ENCODE measurements at regions not wholly inside any gene's neighbourhood (a gene's known extent, or its start where the extent isn't known, plus 50 kb on each side); places are given as distances from the start of the nearest gene placed in this dataset.

DNA sequence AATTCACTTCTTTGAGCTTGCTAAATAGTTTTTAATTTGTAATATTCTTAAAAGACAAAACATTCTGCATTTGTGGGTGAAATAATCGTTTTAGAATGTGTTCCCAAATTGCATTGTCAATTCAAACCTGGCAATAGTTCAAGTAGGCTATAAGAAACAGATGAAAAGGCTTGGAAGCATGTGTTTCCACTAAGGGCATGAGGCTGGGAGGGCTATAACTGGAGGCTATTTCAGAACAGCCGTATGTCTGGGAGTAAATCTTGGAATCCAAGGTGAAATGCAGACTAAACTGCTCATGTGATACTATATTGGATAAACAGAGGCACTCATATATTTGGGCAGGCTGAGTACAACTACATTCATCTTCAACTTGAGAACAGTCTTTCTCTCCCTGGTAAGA lies 117.4 kb upstream of the GRPR start:
- TF ChIP-seq POLR2AphosphoS5 (IDR thresholded peaks at IDR 0.05; ENCODE audit: insufficient read depth in 1 of 2, low read depth in 1 of 2) = no peak
- TF ChIP-seq, protein P1, sequence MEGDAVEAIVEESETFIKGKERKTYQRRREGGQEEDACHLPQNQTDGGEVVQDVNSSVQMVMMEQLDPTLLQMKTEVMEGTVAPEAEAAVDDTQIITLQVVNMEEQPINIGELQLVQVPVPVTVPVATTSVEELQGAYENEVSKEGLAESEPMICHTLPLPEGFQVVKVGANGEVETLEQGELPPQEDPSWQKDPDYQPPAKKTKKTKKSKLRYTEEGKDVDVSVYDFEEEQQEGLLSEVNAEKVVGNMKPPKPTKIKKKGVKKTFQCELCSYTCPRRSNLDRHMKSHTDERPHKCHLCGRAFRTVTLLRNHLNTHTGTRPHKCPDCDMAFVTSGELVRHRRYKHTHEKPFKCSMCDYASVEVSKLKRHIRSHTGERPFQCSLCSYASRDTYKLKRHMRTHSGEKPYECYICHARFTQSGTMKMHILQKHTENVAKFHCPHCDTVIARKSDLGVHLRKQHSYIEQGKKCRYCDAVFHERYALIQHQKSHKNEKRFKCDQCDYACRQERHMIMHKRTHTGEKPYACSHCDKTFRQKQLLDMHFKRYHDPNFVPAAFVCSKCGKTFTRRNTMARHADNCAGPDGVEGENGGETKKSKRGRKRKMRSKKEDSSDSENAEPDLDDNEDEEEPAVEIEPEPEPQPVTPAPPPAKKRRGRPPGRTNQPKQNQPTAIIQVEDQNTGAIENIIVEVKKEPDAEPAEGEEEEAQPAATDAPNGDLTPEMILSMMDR (IDR thresholded peaks at IDR 0.05) = no peak
- no peak for TF ChIP-seq POLR2A (IDR thresholded peaks at IDR 0.05)
- Histone ChIP-seq H3K4me1 (no peaks in the 10 kb centered on the region), H3K27ac (no peak overlapping the region), H3K27me3 (no peaks in the 10 kb centered on the region), H3K4me3 (no peak overlapping the region), H3K36me3 (no peaks in the 10 kb centered on the region), H3K9me3 (no peaks in the 10 kb centered on the region)
- no peak for DNase-seq (ENCODE audit: extremely low spot score in 2 of 2)
- intact Hi-C loops (cut with DNase I) = loop anchor here (10.0 kb wide), 1 partner anchor 1531 kb away; no protein-coding TSS in a partner anchor

DNA sequence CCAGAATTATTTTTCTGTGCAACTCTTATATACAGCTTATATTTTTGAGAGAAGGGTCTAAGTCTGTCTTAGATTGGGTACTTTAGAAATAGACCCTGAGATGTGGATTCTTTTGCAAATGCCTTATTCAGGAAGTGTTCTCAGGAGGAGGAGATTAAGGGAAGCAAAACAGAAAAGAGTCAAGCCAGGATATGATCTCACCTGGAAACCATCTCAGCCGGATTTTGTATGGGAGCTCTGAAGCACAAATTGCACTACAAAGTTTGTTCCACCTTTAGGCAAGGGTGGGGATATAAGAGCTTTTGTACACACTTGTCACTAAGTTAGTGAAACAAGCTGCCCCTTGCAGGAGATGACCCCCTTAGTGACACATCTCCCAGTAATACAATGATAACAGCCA lies 121.2 kb upstream of the GRPR start:
- H3K4me3 ChIP-seq = no peak overlapping the region
- H3K27ac ChIP-seq = no peak overlapping the region
- TF ChIP-seq POLR2AphosphoS5 (IDR thresholded peaks at IDR 0.05; ENCODE audit: insufficient read depth in 1 of 2, low read depth in 1 of 2) = no peak
- no peaks in the 10 kb centered on the region for H3K9me3 ChIP-seq
- no peaks in the 10 kb centered on the region for H3K27me3 ChIP-seq
- no peak for DNase-seq (ENCODE audit: extremely low spot score in 2 of 2)
- intact Hi-C loops (cut with DNase I) = loop anchor here (10.0 kb wide), 1 partner anchor 1527 kb away; no protein-coding TSS in a partner anchor
- no peaks in the 10 kb centered on the region for H3K36me3 ChIP-seq
- H3K4me1 ChIP-seq = no peaks in the 10 kb centered on the region

DNA sequence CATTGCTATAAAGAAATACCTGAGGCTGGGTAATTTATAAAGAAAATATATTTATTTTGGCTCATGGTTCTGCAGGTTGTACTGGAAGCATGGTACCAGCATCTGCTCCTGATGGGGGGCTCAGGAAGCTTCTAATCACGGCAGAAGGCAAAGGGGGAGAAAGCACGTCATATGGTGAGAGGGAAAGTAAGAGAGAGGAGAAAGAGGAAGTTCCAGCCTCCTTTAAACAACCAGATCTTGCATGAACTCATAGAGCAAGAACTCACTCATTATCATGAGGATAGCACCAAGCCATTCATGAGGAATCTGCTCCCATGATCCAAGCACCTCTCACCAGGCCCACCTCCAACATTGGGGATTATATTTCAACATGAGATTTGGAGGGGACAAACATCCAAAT lies 125.0 kb upstream of the GRPR start:
- H3K36me3 ChIP-seq = no peaks in the 10 kb centered on the region
- no peaks in the 10 kb centered on the region for H3K27me3 ChIP-seq
- intact Hi-C loops (cut with DNase I) = no loop called here
- no peak for DNase-seq (ENCODE audit: extremely low spot score in 2 of 2)
- no peaks in the 10 kb centered on the region for H3K4me1 ChIP-seq
- H3K4me3 ChIP-seq = no peak overlapping the region
- no peak overlapping the region for H3K27ac ChIP-seq
- no peaks in the 10 kb centered on the region for H3K9me3 ChIP-seq
- no peak for TF ChIP-seq POLR2AphosphoS5 (IDR thresholded peaks at IDR 0.05; ENCODE audit: insufficient read depth in 1 of 2, low read depth in 1 of 2)

DNA sequence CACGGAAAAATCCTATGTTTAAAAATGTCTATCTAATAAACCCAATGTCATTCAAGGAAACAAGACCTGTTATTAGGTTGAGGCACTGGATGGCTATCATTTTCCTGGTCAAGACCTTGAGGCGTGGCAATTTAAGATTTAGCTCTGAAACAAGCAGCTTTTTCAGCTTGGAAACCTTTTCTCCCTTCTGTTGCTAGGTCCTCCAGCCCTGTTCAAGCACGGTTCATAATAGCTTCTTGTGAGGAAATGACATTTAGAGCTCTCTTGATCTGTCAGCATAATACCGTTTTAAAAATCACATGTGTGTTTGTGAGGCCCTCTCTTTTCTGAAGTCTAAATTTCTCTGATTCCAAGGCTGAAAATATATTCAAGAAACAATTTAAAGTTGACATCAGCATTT lies 133.6 kb upstream of the GRPR start:
- intact Hi-C loops (cut with DNase I) = no loop called here
- no peak overlapping the region for H3K27ac ChIP-seq

DNA sequence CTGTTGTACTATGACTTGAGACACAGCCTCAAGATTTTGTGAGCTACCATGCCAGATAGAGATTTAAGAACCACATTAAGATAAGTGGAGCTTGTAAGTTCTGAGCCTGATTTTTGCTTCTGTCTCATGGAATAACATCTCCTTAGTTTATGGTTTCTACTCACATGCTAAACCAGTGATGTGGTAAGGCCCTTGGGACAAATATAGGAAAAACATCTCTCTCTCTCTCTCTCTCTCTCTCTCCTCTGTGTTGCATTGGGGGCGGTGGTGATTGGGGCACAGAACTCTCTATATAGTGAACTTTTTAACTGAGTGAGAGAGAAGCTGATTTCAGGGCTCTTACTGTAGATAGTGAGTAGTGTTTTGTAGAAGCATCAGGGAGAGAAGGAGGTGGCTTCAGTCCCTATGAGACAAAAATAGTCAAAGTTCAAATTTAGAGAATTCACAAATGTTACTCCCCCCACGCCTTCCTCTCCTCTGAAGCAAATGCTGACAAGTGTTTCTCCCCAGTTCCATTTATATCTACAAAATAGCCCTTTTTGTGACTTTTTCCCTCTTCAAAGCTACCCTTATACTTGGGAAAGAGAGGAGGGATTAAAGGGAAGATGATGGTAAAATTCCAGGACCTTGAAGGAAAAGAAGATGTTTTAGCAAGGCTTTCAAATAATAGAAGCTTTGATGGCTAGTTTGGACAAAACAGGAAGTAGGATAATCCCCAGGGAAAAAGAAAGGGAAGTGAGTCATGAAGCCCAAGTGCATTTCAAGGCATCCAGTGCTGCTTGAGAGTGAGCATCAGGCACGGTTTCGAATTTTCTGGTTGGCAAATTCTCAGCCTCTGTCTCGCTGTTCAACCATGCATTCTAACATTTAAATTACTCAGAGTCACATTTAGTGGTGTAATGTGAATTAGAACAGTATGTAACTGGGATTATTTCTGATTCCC lies 134.3 kb upstream of the AP1S2 start:
- H3K36me3 ChIP-seq = no peaks in the 10 kb centered on the region
- intact Hi-C loops (cut with DNase I) = no loop called here
- TF ChIP-seq, protein P1 (IDR thresholded peaks at IDR 0.05) = no peak
- TF ChIP-seq POLR2AphosphoS5 (IDR thresholded peaks at IDR 0.05; ENCODE audit: insufficient read depth in 1 of 2, low read depth in 1 of 2) = no peak
- TF ChIP-seq POLR2A (IDR thresholded peaks at IDR 0.05) = no peak
- H3K27ac ChIP-seq = peak overlapping the region; percentile 22
- no peak for DNase-seq (ENCODE audit: extremely low spot score in 2 of 2)
- H3K4me3 ChIP-seq = no peak overlapping the region
- no peaks in the 10 kb centered on the region for H3K4me1 ChIP-seq
- no peaks in the 10 kb centered on the region for H3K9me3 ChIP-seq
- no peaks in the 10 kb centered on the region for H3K27me3 ChIP-seq

More for the DNA sequence above, 133.6 kb upstream of the GRPR start:
- no peaks in the 10 kb centered on the region for H3K9me3 ChIP-seq
- DNase-seq (ENCODE audit: extremely low spot score in 2 of 2) = no peak
- no peak overlapping the region for H3K4me3 ChIP-seq
- H3K4me1 ChIP-seq = no peaks in the 10 kb centered on the region
- H3K36me3 ChIP-seq = no peaks in the 10 kb centered on the region
- no peak for TF ChIP-seq POLR2A (IDR thresholded peaks at IDR 0.05)
- H3K27me3 ChIP-seq = no peaks in the 10 kb centered on the region

DNA sequence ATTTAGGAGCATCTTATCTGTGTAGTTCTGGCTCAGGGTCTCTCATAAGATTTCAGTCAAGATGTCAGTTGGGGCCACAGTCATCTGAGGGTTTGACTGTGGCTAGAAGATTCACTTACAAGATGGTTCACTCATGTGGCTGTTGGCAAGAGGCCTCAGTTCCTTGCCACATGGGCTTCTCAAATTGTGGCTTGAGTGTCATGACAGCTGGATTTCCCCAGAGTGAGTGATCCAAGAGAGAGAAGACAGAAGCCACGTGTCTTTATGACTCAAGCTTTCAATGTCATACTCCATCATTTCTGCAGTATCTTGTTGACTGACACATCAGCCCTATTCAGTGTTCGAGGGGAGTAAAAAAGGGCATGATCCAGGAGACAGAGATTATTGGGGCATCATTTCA lies 131.3 kb upstream of the AP1S2 start:
- H3K4me3 ChIP-seq = no peak overlapping the region
- no peaks in the 10 kb centered on the region for H3K27me3 ChIP-seq
- H3K36me3 ChIP-seq = no peaks in the 10 kb centered on the region
- DNase-seq (ENCODE audit: extremely low spot score in 2 of 2) = no peak
- no peaks in the 10 kb centered on the region for H3K4me1 ChIP-seq
- intact Hi-C loops (cut with DNase I) = no loop called here
- H3K27ac ChIP-seq = no peak overlapping the region
- no peak for TF ChIP-seq POLR2AphosphoS5 (IDR thresholded peaks at IDR 0.05; ENCODE audit: insufficient read depth in 1 of 2, low read depth in 1 of 2)
- no peak for TF ChIP-seq POLR2A (IDR thresholded peaks at IDR 0.05)
- TF ChIP-seq, protein P1 (IDR thresholded peaks at IDR 0.05) = no peak
- H3K9me3 ChIP-seq = no peaks in the 10 kb centered on the region

Data from vagina (tissue), 2 donors.